Erythroblast (primary cell): ENCODE measurements at regions not wholly inside any gene's neighbourhood (a gene's known extent, or its start where the extent isn't known, plus 50 kb on each side); places are given as distances from the start of the nearest gene placed in this dataset.
"Not testable (repeated sequence)": the region's sequence is repeated elsewhere in the genome, so short reads cannot be mapped to it uniquely, and the experiment has no call there.

Source experiments
- DNase-seq, 2 experiments: peaks; one replicate each; lab custom pipeline; 2025; lab: John Stamatoyannopoulos, UW
- GATA1 ChIP-seq: IDR thresholded peaks from 2 replicates; pipeline ENCODE4 v1.6.1; 2011; ENCODE audit warnings: low read depth, mild to moderate bottlenecking, control low read depth, low read length, moderate library complexity
- POLR2A ChIP-seq: IDR thresholded peaks from 2 replicates; pipeline ENCODE4 v1.6.1; 2011; ENCODE audit warnings: mild to moderate bottlenecking, low read length

GRCh38 chr13:80189889-80190597 is 150.9 kb downstream of the SPRY2 start:
- DNase-seq: no peak
- TF ChIP-seq POLR2A: no peak
- no peak for TF ChIP-seq GATA1

DNA sequence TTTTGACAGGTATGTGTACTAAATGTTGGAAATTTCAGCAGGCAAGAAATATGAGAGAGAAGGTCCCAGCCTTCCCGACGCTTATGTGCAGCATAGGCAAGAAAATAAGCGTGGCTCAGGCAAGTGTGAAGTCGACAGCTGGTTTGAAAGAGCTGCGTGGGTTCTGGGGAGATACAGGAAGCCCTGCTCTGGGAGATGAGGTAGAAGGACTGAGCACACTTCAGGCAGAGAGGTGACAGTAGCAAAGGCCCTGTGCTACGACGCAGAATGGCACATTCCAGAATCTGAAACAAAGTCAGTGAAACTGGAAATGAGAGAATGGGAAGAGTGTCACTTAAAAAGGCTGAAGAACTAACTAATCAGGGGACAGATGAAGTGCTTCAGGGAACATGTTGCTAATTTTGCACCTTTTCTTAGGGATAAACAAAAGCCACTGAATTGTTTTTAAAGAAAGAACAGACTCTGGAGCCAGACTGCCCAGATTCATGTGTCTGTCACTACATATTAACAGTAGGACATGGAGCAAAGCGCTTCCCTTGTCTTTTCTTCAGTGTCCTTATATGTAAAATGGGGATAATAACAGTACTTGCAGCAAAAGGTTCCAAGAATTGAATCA is 160.1 kb downstream of the SPRY2 start:
- DNase-seq: no peak
- TF ChIP-seq GATA1 (no peak), POLR2A (no peak)

- TF ChIP-seq GATA1: no peak
- TF ChIP-seq POLR2A: no peak
Observed at GRCh38 chr13:80177327-80177726, 163.6 kb downstream of the SPRY2 start.

GRCh38 chr13:80173224-80173623 is 167.7 kb downstream of the SPRY2 start:
- DNase-seq: no peak
- TF ChIP-seq GATA1: no peak
- TF ChIP-seq POLR2A: no peak

More at GRCh38 chr13:80177327-80177726, 163.6 kb downstream of the SPRY2 start:
- DNase-seq: no peak

GRCh38 chr13:80171096-80171495 is 169.8 kb downstream of the SPRY2 start:
- no peak for DNase-seq
- TF ChIP-seq POLR2A (no peak), GATA1 (no peak)

DNA sequence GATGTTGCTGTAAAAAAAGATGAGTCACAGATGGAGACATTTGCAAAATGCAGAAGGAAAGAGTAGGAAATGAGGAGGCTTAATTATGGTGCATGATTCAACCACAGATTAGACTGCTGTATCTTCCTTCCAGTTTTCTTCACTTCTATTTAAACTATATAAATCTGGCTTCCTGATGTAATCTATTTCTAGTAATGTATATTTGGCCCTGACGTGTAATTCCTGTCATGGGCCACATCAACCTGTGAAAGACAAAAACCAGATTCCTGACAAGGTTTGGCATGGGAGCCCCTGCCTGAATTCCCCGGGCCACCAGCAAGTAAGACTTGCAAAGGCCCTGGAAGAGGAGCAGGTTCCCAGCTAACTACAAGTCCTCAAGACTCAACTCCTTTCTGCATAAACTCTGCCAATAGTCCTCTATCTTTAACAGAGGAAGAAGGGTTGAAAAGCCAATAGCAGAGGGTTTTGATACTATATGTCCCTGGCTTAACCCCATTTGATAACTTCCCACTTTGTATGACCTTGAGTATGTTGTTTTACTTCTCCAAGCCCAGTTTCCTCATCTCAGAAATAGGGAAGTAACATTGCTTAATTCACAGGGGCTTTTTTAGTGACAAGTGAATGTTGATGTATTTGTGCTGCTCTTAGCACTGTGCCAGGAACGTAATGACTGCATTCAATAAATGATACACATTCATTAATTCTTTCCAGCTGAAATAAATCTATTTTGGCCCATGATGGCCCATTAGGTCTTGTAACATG is 172.7 kb downstream of the SPRY2 start:
- TF ChIP-seq POLR2A (no peak), GATA1 (no peak)
- no peak for DNase-seq

DNA sequence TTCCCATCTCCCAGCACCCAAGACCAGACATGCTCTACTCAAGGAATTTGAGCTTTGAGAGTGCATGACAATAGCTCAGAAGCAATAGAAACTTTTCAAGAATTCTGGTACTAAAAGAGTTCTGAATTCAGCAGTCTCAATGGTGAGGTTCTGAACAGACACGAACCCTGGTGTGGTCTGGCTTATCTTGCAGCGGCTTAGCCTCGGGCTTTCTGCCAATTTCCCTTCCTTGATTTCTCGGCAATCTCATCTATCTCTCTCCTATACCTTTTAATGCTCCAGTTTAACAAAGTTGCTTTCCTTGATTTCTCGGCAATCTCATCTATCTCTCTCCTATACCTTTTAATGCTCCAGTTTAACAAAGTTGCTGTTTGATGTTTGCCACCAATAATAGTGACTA is 174.6 kb downstream of the SPRY2 start:
- no peak for DNase-seq
- TF ChIP-seq POLR2A (no peak), GATA1 (no peak)

DNA sequence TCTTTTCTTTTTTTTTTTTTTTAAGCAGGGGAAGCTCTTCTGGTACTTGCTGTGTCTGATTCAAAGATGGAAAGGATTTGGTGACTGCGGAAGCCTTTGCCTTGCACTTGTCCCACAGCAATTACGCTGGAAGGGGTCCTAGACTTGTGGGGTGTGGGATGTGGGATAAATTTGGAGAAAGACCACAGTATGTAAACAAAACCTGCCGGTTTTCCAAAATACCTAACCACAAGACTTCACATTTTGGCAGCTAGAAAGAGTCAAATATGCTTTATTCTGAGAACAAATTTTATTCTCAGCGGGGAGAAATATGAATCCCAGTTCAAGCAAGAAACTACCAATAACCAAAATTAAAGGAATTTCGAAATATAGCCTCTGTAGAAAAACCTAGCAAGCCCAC is 176.5 kb downstream of the SPRY2 start:
- DNase-seq: no peak
- TF ChIP-seq POLR2A (no peak), GATA1 (no peak)

DNA sequence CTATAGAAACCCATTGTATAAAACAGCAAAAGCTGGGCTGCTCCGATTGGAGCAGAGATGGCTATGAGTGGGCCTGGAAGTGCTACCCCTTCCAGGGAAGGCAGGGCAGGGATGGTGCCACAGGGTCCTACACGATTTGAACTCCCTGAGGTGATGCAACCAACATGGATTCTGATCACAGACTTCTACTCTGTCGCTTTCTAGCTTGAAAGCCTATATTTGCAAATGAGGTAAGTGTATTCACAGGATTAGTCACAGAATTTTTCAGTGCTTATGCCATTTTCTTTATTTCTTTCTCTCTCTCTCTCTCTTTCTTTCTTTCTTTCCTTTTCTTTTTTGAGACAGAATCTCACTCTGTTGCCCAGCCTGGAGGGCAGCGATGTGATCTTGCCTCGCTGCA is 179.0 kb downstream of the SPRY2 start:
- DNase-seq: no peak
- TF ChIP-seq GATA1 (no peak), POLR2A (no peak)

DNA sequence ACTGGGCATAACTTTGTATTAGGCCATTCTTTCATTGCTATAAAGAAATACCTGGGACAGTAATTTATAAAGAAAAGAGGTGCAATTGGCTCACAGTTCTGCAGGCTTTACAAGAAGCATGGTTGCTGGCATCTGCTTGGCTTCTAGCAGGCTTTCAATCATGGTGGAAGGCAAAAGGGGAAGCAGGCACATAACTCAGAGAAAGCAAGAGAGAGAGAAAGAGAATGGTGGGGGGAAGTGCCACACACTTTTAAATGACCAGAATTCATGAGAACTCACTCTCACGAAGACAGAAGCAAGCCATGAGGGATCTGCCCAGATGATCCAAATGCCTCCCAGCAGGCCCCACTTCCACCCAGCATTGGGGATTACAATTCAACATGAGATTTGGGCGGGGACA is 179.7 kb downstream of the SPRY2 start:
- no peak for DNase-seq
- TF ChIP-seq GATA1 (no peak), POLR2A (no peak)

DNA sequence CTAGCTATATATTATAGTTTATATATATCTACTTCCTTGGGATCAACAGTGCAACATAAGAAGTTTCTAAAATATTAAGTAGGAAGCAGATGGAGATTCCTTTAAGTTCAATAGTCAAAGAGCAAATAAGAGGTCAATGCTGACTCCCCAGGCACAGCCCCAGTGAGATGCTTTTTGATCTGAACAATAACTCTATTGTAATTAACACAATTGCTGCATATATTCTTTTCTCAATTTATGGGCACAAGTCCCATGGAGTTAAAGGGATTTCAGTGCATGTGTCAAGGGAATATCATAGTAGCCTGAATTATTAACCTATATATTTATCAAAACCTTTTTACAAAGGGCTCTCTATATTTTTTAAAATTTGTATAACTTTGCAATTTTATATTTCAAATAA is 180.8 kb downstream of the SPRY2 start:
- TF ChIP-seq POLR2A (no peak), GATA1 (no peak)

GRCh38 chr13:80157261-80157932 is 183.5 kb downstream of the SPRY2 start:
- TF ChIP-seq POLR2A (no peak), GATA1 (no peak)
- DNase-seq: no peak

More for the DNA sequence above, 180.8 kb downstream of the SPRY2 start:
- DNase-seq: no peak

- not testable (repeated sequence) for DNase-seq
Observed at GRCh38 chr13:80152142-80152541, 188.8 kb downstream of the SPRY2 start.

- TF ChIP-seq GATA1: no peak
- TF ChIP-seq POLR2A: no peak
- no peak for DNase-seq
Observed at GRCh38 chr13:80151016-80151415, 189.9 kb downstream of the SPRY2 start.
